ENCODE measurements at regions not wholly inside any gene's neighbourhood (a gene's known extent, or its start where the extent isn't known, plus 50 kb on each side); places are given as distances from the start of the nearest gene placed in this dataset.

DNA sequence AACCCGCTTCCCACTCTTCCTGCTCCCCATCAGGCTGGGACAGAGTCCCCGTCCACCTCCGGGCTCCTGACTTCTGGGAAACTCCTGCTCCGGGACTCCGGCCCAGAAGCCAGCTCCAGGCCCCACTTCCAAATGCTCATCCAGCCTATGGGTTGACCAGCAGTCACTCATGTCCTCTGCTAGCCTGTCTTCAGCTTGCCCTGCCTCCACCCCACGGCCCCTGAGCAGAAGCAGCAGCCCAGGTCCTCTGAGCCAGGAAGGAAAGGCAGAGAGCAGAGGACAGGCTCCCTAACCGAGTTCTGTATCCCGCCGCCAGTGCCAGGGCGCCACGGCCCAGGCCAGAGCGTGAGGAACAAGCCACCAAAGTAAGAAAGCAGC lies 86.4 kb upstream of the ID2 start:
- H3K36me3 ChIP-seq (replicated peaks in 1 of 2) = no peaks in the 10 kb centered on the region
- no peaks in the 10 kb centered on the region for H3K27me3 ChIP-seq
- DNase-seq = no peak
- intact Hi-C loops (cut with DNase I) = no loop called here
- no peaks in the 10 kb centered on the region for H3K9me3 ChIP-seq (replicated peaks in 1 of 3)
- 92 to 96% (median 96%) methylated on average over 8 to 12 of the region's 12 CpGs for WGBS, 4 donors
- peaks cover 0 to 8% of the 10 kb centered on the region in 2 donors for H3K4me1 ChIP-seq (replicated peaks in 1 of 2)
- H3K27ac ChIP-seq = no peak overlapping the region
- no peak for TF ChIP-seq POLR2A (IDR thresholded peaks at IDR 0.05)
- TF ChIP-seq, protein P1, sequence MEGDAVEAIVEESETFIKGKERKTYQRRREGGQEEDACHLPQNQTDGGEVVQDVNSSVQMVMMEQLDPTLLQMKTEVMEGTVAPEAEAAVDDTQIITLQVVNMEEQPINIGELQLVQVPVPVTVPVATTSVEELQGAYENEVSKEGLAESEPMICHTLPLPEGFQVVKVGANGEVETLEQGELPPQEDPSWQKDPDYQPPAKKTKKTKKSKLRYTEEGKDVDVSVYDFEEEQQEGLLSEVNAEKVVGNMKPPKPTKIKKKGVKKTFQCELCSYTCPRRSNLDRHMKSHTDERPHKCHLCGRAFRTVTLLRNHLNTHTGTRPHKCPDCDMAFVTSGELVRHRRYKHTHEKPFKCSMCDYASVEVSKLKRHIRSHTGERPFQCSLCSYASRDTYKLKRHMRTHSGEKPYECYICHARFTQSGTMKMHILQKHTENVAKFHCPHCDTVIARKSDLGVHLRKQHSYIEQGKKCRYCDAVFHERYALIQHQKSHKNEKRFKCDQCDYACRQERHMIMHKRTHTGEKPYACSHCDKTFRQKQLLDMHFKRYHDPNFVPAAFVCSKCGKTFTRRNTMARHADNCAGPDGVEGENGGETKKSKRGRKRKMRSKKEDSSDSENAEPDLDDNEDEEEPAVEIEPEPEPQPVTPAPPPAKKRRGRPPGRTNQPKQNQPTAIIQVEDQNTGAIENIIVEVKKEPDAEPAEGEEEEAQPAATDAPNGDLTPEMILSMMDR (IDR thresholded peaks at IDR 0.05) = no peak
- H3K4me3 ChIP-seq = no peak overlapping the region

DNA sequence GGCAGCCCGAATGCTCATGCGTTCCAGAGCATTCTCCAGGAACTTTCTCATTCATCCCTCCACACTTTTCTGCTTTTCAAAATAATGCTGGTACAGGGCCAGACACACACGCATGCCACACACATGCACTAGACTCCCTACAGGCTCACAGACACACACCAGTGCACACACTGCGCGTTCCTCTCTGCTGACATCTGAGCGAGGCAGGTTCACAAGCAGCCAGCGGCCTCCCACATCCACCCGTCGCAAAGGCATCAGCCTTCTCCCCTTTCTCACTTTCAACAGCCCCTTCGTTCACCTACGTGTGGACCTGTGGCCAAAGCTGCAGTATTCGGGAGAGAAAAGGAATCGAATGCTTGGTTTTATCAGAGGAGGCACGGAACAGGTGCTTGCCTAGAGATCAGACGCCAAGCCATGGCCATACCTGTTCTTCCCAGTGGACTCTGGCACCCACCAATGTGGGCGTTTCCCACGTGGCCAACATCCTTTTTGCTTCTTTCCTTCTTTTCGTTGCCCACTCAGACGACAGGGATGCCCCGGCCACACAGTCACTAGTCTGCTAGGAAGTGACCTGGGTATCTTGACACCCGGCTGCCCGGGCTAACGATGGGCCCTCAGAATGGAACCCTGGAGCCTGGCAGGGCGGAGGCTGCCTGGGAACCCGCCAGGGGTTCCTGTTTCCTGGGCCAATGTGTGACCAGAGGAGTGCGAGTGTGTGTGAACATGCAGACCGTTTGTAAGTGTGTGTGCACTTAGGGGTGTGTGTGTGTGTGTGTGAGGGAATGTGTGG lies 85.8 kb upstream of the ID2 start:
- WGBS, 4 donors = 85 to 88% (median 86%) methylated on average over 27 of the region's 27 CpGs
- no peak for TF ChIP-seq POLR2A (IDR thresholded peaks at IDR 0.05)
- TF ChIP-seq, protein P1 (IDR thresholded peaks at IDR 0.05) = no peak
- Histone ChIP-seq H3K27ac (no peak overlapping the region), H3K9me3 (replicated peaks in 1 of 3) (no peaks in the 10 kb centered on the region), H3K36me3 (replicated peaks in 1 of 2) (no peaks in the 10 kb centered on the region), H3K27me3 (no peaks in the 10 kb centered on the region), H3K4me1 (replicated peaks in 1 of 2) (peaks cover 0 to 8% of the 10 kb centered on the region in 2 donors), H3K4me3 (no peak overlapping the region)
- intact Hi-C loops (cut with DNase I) = no loop called here
- no peak for DNase-seq

DNA sequence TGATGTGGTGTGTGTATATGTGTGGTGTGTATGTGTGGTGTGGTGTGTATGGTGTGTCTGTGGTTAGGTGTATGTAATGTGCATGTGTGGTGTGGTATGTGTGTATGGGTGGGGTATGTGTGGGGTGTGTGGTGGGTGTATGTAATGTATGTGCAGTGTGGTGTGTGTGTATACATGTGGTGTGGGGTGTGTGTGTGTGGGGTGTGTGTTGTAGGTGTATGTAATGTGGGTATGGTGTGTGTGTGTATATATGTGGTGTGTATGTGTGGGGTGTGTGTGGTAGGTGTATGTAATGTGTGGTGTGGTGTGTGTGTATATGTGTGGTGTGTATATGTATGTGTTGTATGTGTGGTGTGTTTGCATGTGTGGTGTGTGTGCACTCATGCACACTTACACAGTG lies 84.8 kb upstream of the ID2 start:
- no peak overlapping the region for H3K4me3 ChIP-seq
- DNase-seq = no peak
- peak overlapping the region in 1 of 5 donors; percentile 85 for H3K27ac ChIP-seq
- intact Hi-C loops (cut with DNase I) = no loop called here
- no peaks in the 10 kb centered on the region for H3K9me3 ChIP-seq (replicated peaks in 1 of 3)
- H3K36me3 ChIP-seq (replicated peaks in 1 of 2) = no peaks in the 10 kb centered on the region
- TF ChIP-seq POLR2A (IDR thresholded peaks at IDR 0.05) = no peak
- TF ChIP-seq, protein P1 (IDR thresholded peaks at IDR 0.05) = no peak
- H3K4me1 ChIP-seq (replicated peaks in 1 of 2) = peaks cover 0 to 8% of the 10 kb centered on the region in 2 donors
- no peaks in the 10 kb centered on the region for H3K27me3 ChIP-seq

DNA sequence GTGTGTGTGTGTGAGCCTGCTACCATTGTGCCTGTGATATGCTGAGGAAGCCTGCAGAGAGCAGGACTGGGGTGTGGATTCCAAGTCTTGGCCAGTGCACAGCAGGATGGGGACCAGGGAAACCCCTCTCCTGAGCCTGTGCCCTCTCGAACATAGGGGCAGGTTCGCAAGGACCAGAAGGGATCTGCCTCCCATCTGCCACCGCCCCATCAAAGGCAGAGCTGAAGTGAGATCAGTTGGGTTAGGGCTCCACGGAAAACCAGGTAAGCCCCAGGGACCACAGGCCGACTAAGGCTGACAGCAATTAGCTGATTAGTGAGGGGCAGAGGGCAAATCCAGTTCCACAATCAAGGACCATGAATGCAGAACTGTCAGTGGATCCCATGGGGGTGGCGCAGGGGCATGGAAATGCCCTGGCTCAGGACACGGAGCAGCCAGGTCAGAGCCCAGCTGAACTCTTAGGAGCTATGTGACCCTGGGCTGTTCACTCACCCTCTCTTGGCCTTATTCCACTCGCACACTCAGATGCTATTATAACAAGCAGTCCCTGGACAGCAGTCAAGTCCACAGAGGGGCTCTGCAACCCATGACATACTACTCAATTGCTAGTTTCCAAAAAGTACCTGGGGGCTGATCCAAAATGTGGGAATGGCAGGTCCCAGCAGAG lies 84.2 kb upstream of the ID2 start:
- TF ChIP-seq, protein P1 (IDR thresholded peaks at IDR 0.05) = no peak
- no peak for TF ChIP-seq POLR2A (IDR thresholded peaks at IDR 0.05)
- H3K4me1 ChIP-seq (replicated peaks in 1 of 2) = peaks cover 0 to 8% of the 10 kb centered on the region in 2 donors
- no peaks in the 10 kb centered on the region for H3K27me3 ChIP-seq
- WGBS, 4 donors = 78 to 85% (median 81%) methylated on average over 6 to 8 of the region's 8 CpGs
- H3K36me3 ChIP-seq (replicated peaks in 1 of 2) = no peaks in the 10 kb centered on the region
- intact Hi-C loops (cut with DNase I) = no loop called here
- peak in 3 of 7 donors; percentile 40 to 56 (median 46) for DNase-seq
- no peak overlapping the region for H3K4me3 ChIP-seq
- H3K9me3 ChIP-seq (replicated peaks in 1 of 3) = no peaks in the 10 kb centered on the region
- peak overlapping the region in 4 of 5 donors; percentile 52 to 85 (median 74) for H3K27ac ChIP-seq

All from adrenal gland (tissue), 9 donors.